GM23338 (cell line): ENCODE measurements at regions not wholly inside any gene's neighbourhood (a gene's known extent, or its start where the extent isn't known, plus 50 kb on each side); places are given as distances from the start of the nearest gene placed in this dataset.

Experiments used
- ATAC-seq: fragments of 200-7000 bp; cut with Tn5 transposase; 3 replicates; pipeline ENCODE4 v1.9.1; 2020
- DNase-seq: peaks from one replicate; pipeline ENCODE4 v3.0.0-alpha.2; 2015; ENCODE audit warnings: low spot score
- H2AFZ ChIP-seq: fragments of 200-600 bp; sonication (generic); 2 replicates; pipeline ENCODE4 v1.8.0; 2016; ENCODE audit warnings: antibody characterized with exemption, mild to moderate bottlenecking, moderate library complexity
- H3F3A ChIP-seq: fragments of 200-600 bp; sonication (generic); replicated peaks from 2 replicates; pipeline ENCODE4 v1.8.0; 2017; ENCODE audit warnings: antibody characterized with exemption, mixed run types, low read depth
- H3K27ac ChIP-seq: fragments of 200-600 bp; sonication (generic); 2 replicates; pipeline ENCODE4 v1.6.1; 2016; ENCODE audit warnings: low read depth
- H3K27me3 ChIP-seq: fragments of 200-600 bp; sonication (generic); 2 replicates; pipeline ENCODE4 v1.8.0; 2016; ENCODE audit warnings: mild to moderate bottlenecking, mixed run types, moderate library complexity; ENCODE audit not compliant: insufficient read depth
- H3K36me3 ChIP-seq: fragments of 200-600 bp; sonication (generic); 2 replicates; pipeline ENCODE4 v1.8.0; 2016; ENCODE audit warnings: mild to moderate bottlenecking; ENCODE audit not compliant: insufficient read depth
- H3K4me1 ChIP-seq: fragments of 200-600 bp; sonication (generic); 2 replicates; pipeline ENCODE4 v1.8.0; 2016; ENCODE audit warnings: mild to moderate bottlenecking, moderate library complexity; ENCODE audit not compliant: insufficient read depth
- H3K4me2 ChIP-seq: fragments of 200-600 bp; sonication (generic); 2 replicates; pipeline ENCODE4 v1.7.1; 2017; ENCODE audit warnings: mixed run types
- H3K4me3 ChIP-seq: fragments of 200-600 bp; sonication (generic); 2 replicates; pipeline ENCODE4 v1.6.1; 2016; ENCODE audit warnings: mixed run types
- H3K79me2 ChIP-seq: fragments of 200-600 bp; sonication (generic); replicated peaks from 2 replicates; pipeline ENCODE4 v1.8.0; 2017; ENCODE audit warnings: mild to moderate bottlenecking; ENCODE audit not compliant: insufficient read depth
- H3K9me2 ChIP-seq: fragments of 200-600 bp; sonication (generic); 2 replicates; pipeline ENCODE4 v1.8.0; 2017; ENCODE audit not compliant: insufficient read depth
- H4K20me1 ChIP-seq: fragments of 200-600 bp; sonication (generic); replicated peaks from 2 replicates; pipeline ENCODE4 v1.8.0; 2017; ENCODE audit warnings: mild to moderate bottlenecking; ENCODE audit not compliant: insufficient read depth
- H3K27ac Mint-ChIP-seq: 2 replicates; pipeline ENCODE4 v1.8.0; 2020; ENCODE audit warnings: inconsistent platforms, mild to moderate bottlenecking, moderate library complexity, mixed read lengths
- H3K27me3 Mint-ChIP-seq: 3 replicates; pipeline ENCODE4 v1.8.0; 2022; ENCODE audit warnings: low read depth, mild to moderate bottlenecking, moderate library complexity, mixed read lengths, inconsistent platforms; ENCODE audit not compliant: insufficient read depth, poor library complexity
- H3K36me3 Mint-ChIP-seq: 3 replicates; pipeline ENCODE4 v1.8.0; 2021; ENCODE audit warnings: low read depth, mild to moderate bottlenecking, inconsistent platforms, moderate library complexity, mixed read lengths
- H3K4me1 Mint-ChIP-seq: 3 replicates; pipeline ENCODE4 v1.8.0; 2020; ENCODE audit warnings: mild to moderate bottlenecking, inconsistent platforms, mixed read lengths
- H3K4me3 Mint-ChIP-seq: 3 replicates; pipeline ENCODE4 v1.8.0; 2021; ENCODE audit warnings: moderate library complexity, mild to moderate bottlenecking, inconsistent platforms, mixed read lengths
- H3K9me3 Mint-ChIP-seq: 3 replicates; pipeline ENCODE4 v1.8.0; 2020; ENCODE audit warnings: moderate library complexity, mild to moderate bottlenecking, inconsistent platforms, mixed read lengths
- CREB1 ChIP-seq: fragments of 250-450 bp; sonication (Bioruptor Pico); IDR thresholded peaks from 2 replicates; pipeline ENCODE4 v1.5.0; 2020; ENCODE audit warnings: low read depth, mild to moderate bottlenecking, moderate library complexity
- ETS1 ChIP-seq: IDR thresholded peaks from 2 replicates; pipeline ENCODE4 v1.6.1; 2016; ENCODE audit warnings: antibody characterized with exemption
- EZH2 ChIP-seq: fragments of 200-600 bp; sonication (generic); IDR thresholded peaks from one replicate; pipeline ENCODE4 v1.8.0; 2017; ENCODE audit warnings: antibody characterized with exemption, mild to moderate bottlenecking, low read depth; ENCODE audit not compliant: unreplicated experiment
- EZH2phosphoT487 ChIP-seq: fragments of 200-600 bp; sonication (generic); IDR thresholded peaks from one replicate; pipeline ENCODE4 v1.8.1; 2018; ENCODE audit warnings: antibody characterized with exemption; ENCODE audit not compliant: unreplicated experiment
- NANOG ChIP-seq: IDR thresholded peaks from 2 replicates; pipeline ENCODE4 v1.6.1; 2016; ENCODE audit warnings: antibody characterized with exemption, borderline replicate concordance
- POLR2AphosphoS5 ChIP-seq: IDR thresholded peaks from 2 replicates; pipeline ENCODE4 v1.6.1; 2016; ENCODE audit warnings: antibody characterized with exemption, low read depth
- REST ChIP-seq: IDR thresholded peaks from one replicate; pipeline ENCODE4 v1.6.1; 2018; ENCODE audit warnings: antibody characterized with exemption; ENCODE audit not compliant: unreplicated experiment
- STAT1 ChIP-seq: IDR thresholded peaks from one replicate; pipeline ENCODE4 v1.6.1; 2016; ENCODE audit warnings: antibody characterized with exemption; ENCODE audit not compliant: unreplicated experiment
- ZNF462 ChIP-seq: fragments of 250-450 bp; sonication (Bioruptor Pico); IDR thresholded peaks from 2 replicates; pipeline ENCODE4 v1.5.0; 2020; ENCODE audit warnings: mild to moderate bottlenecking, moderate library complexity

DNA sequence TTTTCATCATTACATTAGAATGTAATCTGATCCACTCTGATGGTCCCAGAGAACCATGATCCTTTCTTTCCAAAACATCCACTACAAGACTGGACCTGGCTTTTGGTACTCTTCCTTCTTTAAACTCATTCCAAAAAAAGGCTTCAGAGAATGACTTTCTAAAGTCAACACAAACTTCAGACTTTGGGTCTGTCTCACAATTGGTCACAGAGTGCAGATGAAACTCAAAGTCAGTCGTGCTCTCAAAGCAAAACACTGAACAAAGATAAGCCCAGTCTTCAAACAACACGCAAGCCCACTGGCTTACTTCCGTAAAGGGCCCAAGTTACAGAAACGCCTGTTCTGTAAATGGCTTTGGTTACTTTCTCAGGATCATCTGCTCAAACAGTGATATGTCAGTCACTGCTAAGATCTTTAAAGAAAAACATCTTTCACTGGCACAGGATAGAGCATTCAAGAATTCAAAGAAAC is 250.9 kb upstream of the MKLN1 start (continued):
- TF ChIP-seq REST, result no peak

- Mint-ChIP-seq H3K9me3 (peaks cover 2% of the 10 kb centered on the region; the same call in 1 of the 3 replicates), H3K36me3 (peaks cover 29% of the 10 kb centered on the region), H3K4me1 (peaks cover 15% of the 10 kb centered on the region), H3K27ac (no peak overlapping the region), H3K4me3 (no peak overlapping the region), H3K27me3 (no peaks in the 10 kb centered on the region)
- no peak for TF ChIP-seq ETS1
- no peak for TF ChIP-seq POLR2AphosphoS5
- TF ChIP-seq NANOG, result no peak
- TF ChIP-seq EZH2, result no peak
- no peak for TF ChIP-seq EZH2phosphoT487
- TF ChIP-seq ZNF462 (CRISPR knock-in tag), result no peak
- no peak for TF ChIP-seq STAT1
- TF ChIP-seq CREB1 (CRISPR knock-in tag), result no peak
- Histone ChIP-seq H3K4me1 (peaks cover 13% of the 10 kb centered on the region), H2AFZ (no peak overlapping the region), H3K4me3 (no peak overlapping the region), H3K4me2 (no peak overlapping the region), H4K20me1 (0 out of 2 replicates have a peak, but pooled peaks cover 7% of the 10 kb centered on the region), H3K79me2 (peaks cover 47% of the 10 kb centered on the region), H3K27me3 (no peaks in the 10 kb centered on the region), H3K9me2 (no peaks in the 10 kb centered on the region), H3K36me3 (no peaks in the 10 kb centered on the region; the same call in 1 of the 2 replicates), H3F3A (no peaks in the 10 kb centered on the region), H3K27ac (no peak overlapping the region)
- no peak for DNase-seq
- ATAC-seq, result no peak
Observed at GRCh38 chr7:131077735-131078134, 249.9 kb upstream of the MKLN1 start.
